Neutrophil (primary cell): ENCODE measurements at regions not wholly inside any gene's neighbourhood (a gene's known extent, or its start where the extent isn't known, plus 50 kb on each side); places are given as distances from the start of the nearest gene placed in this dataset.

Source experiments
- H3K27ac ChIP-seq: fragments of 200-600 bp; sonication (generic); 2 replicates; pipeline ENCODE4 v1.5.1; 2016; ENCODE audit warnings: mild to moderate bottlenecking, moderate library complexity
- H3K27me3 ChIP-seq: fragments of 200-600 bp; sonication (generic); 2 replicates; pipeline ENCODE4 v1.6.0; 2016; ENCODE audit warnings: mild to moderate bottlenecking
- H3K36me3 ChIP-seq: fragments of 200-600 bp; sonication (generic); 2 replicates; pipeline ENCODE4 v1.5.1; 2017
- H3K4me1 ChIP-seq, 2 experiments: fragments of 200-600 bp in 1 of 2; sonication (generic) in 1 of 2; 1 replicate in 1 of 2; 2 replicates in 1 of 2; pipeline versions ENCODE4 v1.5.1 to v1.6.1; 2013 to 2016; ENCODE audit warnings: low read depth in 1 of 2, low read length in 1 of 2, mild to moderate bottlenecking in 1 of 2, moderate library complexity in 1 of 2; ENCODE audit not compliant: control insufficient read depth in 1 of 2, insufficient read depth in 1 of 2
- H3K4me3 ChIP-seq, 2 experiments: fragments of 200-600 bp in 1 of 2; sonication (generic) in 1 of 2; 1 replicate in 1 of 2; 2 replicates in 1 of 2; pipeline ENCODE4 v1.5.1; 2013 to 2016; ENCODE audit warnings: low read depth in 1 of 2, low read length in 1 of 2, mild to moderate bottlenecking in 1 of 2, moderate library complexity in 1 of 2
- H3K9me3 ChIP-seq: fragments of 200-600 bp; sonication (generic); 2 replicates; pipeline ENCODE4 v1.5.1; 2016
- TF ChIP-seq, protein P1 (sequence below): fragments of 200-600 bp; sonication (generic); IDR thresholded peaks from 2 replicates; pipeline ENCODE4 v1.5.1; 2016; ENCODE audit warnings: antibody characterized with exemption

DNA sequence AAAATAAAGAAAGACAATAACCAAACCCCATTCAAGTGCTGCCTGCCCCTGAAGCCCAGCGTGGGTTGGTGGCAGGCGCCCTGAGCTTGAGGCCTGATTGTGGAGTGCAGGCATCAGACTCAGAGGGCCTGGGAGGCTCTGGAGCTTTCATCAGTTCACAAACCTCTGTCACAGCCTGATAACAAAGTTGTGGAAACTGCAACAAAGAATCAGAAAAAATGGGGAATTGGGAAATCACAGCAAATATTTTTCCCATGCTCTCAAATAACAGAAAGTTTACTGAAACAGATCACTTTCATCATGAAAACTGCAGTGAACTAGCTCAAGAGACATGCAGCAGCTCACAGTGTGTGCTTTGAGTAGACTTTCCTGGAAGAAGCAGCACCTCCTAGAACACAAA lies 793.6 kb downstream of the UQCRFS1 start:
- no peaks in the 10 kb centered on the region for H3K9me3 ChIP-seq

DNA sequence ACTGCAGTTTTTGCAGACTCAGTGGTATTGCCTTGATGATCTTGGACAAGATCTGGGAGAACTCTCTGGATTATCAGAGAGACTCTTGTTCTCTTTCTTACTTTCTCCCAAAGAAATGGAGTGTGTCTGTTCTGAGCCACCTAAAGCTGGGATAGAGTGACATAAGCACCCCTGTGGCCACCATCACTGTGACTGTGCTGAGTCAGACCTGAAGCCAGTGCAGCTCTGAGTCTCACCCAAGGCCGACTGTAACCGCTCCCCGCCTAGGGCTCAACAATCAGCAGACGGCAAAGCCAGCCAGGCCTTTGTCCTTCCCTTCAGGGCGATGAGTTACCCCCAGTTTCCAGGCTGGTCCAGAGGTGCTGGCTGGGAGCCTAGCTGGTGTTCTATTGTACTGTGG lies 795.6 kb downstream of the UQCRFS1 start:
- Histone ChIP-seq H3K4me1 (no peaks in the 10 kb centered on the region), H3K36me3 (no peaks in the 10 kb centered on the region), H3K9me3 (no peaks in the 10 kb centered on the region), H3K27me3 (no peaks in the 10 kb centered on the region), H3K27ac (no peak overlapping the region), H3K4me3 (no peak overlapping the region)
- TF ChIP-seq, protein P1, sequence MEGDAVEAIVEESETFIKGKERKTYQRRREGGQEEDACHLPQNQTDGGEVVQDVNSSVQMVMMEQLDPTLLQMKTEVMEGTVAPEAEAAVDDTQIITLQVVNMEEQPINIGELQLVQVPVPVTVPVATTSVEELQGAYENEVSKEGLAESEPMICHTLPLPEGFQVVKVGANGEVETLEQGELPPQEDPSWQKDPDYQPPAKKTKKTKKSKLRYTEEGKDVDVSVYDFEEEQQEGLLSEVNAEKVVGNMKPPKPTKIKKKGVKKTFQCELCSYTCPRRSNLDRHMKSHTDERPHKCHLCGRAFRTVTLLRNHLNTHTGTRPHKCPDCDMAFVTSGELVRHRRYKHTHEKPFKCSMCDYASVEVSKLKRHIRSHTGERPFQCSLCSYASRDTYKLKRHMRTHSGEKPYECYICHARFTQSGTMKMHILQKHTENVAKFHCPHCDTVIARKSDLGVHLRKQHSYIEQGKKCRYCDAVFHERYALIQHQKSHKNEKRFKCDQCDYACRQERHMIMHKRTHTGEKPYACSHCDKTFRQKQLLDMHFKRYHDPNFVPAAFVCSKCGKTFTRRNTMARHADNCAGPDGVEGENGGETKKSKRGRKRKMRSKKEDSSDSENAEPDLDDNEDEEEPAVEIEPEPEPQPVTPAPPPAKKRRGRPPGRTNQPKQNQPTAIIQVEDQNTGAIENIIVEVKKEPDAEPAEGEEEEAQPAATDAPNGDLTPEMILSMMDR, result no peak

More for the DNA sequence above, 793.6 kb downstream of the UQCRFS1 start:
- Histone ChIP-seq H3K36me3 (no peaks in the 10 kb centered on the region), H3K4me3 (no peak overlapping the region), H3K27ac (no peak overlapping the region), H3K27me3 (no peaks in the 10 kb centered on the region), H3K4me1 (no peaks in the 10 kb centered on the region)
- TF ChIP-seq, protein P1, result no peak

DNA sequence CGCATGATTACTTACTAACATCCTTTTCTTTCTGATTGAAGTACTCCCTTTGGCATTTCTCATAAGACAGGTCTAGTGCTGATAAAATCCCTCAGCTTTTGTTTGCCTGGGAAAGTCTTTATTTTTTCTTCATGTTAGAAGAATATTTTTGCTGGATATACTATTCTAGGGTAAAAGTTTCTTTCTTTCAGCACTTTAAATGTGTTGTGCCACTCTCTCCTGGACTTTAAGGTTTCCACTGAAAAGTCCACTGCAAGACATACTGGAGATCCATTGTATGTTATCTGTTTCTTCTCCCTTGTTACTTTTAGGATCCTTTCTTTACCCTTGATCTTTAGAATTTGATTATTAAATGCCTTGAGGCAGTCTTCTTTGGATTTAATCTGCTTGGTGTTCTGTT lies 796.7 kb downstream of the UQCRFS1 start:
- H3K27ac ChIP-seq, result no peak overlapping the region
- H3K4me1 ChIP-seq, result no peaks in the 10 kb centered on the region
- TF ChIP-seq, protein P1, result no peak
- no peaks in the 10 kb centered on the region for H3K27me3 ChIP-seq
- H3K36me3 ChIP-seq, result no peaks in the 10 kb centered on the region
- no peak overlapping the region for H3K4me3 ChIP-seq
- H3K9me3 ChIP-seq, result no peaks in the 10 kb centered on the region

DNA sequence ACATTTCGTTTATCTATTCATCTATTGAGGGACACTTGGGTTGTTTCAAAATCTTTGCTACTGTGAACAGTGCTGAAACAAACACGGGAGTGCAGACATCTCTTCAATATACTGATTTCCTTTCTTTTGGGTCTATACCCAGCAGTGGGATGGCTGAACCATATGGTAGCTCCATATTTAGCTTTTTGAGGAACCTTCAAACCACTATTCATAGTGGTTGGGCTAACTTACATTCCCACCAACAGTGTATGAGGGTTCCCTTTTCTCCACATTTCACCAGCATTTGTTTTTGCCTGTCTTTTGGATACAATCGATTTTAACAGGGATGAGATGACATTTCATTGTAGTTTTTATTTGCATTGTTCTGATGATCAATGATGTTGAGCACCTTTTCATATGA lies 798.2 kb downstream of the UQCRFS1 start:
- no peaks in the 10 kb centered on the region for H3K9me3 ChIP-seq
- H3K27me3 ChIP-seq, result no peaks in the 10 kb centered on the region
- H3K36me3 ChIP-seq, result no peaks in the 10 kb centered on the region
- TF ChIP-seq, protein P1, result no peak
- no peaks in the 10 kb centered on the region for H3K4me1 ChIP-seq
- H3K4me3 ChIP-seq, result no peak overlapping the region
- H3K27ac ChIP-seq, result no peak overlapping the region

DNA sequence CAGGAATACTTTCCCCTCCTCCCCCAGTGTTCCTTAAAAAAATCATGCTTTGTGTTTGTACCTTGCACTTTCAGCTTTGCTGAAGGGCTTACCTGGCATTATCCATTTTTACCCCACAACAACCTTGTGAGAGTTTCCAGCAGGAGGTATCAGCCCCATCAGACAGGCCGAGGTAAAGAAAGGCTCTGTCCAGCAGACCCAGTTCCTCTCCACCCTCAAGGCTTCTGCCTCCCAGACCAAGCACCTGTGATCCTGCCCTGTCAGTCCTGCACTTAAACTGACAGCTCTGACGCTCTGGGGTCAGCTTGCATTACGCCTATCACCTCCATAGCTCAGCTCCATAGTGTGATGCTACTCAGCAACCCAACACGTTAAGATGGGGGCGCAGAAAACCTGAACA lies 803.1 kb downstream of the UQCRFS1 start:
- H3K27ac ChIP-seq, result no peak overlapping the region
- H3K27me3 ChIP-seq, result peaks cover 10% of the 10 kb centered on the region
- no peaks in the 10 kb centered on the region for H3K36me3 ChIP-seq
- H3K4me1 ChIP-seq, result peaks cover 6 to 16% of the 10 kb centered on the region in 2 experiments
- no peaks in the 10 kb centered on the region for H3K9me3 ChIP-seq
- H3K4me3 ChIP-seq, result no peak overlapping the region
- TF ChIP-seq, protein P1, result no peak

DNA sequence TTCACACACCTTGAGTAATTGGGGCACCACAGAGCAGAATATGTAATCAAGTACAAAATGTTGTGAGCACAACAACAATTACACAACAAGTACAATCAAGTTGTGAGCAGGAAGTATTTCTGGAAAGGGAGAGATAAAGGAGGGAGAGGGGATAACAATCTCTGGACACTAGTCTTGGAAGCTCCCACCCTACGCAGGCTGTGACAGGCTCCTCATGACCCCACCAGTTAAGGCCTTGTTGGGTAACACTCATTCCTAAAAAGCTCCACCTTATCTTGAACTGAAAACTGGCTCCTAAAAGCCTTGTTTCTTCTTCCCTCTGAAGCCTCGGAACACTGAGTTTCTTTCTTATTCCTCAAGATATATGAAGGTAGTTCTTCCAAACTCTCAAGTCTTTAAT lies 806.0 kb downstream of the UQCRFS1 start:
- H3K9me3 ChIP-seq, result no peaks in the 10 kb centered on the region
- H3K36me3 ChIP-seq, result no peaks in the 10 kb centered on the region
- no peak overlapping the region for H3K27ac ChIP-seq
- TF ChIP-seq, protein P1, result no peak
- peaks cover 17 to 43% of the 10 kb centered on the region in 2 experiments for H3K4me1 ChIP-seq
- H3K4me3 ChIP-seq, result no peak overlapping the region
- H3K27me3 ChIP-seq, result peaks cover 10% of the 10 kb centered on the region
